GM21825 (cell line): ENCODE measurements at regions not wholly inside any gene's neighbourhood (a gene's known extent, or its start where the extent isn't known, plus 50 kb on each side); places are given as distances from the start of the nearest gene placed in this dataset.
"Not testable (repeated sequence)": the region's sequence is repeated elsewhere in the genome, so short reads cannot be mapped to it uniquely, and the experiment has no call there.

ENCODE experiments used
- ATAC-seq: cut with Tn5 transposase; IDR thresholded peaks from one replicate; pipeline ENCODE4 v1.9.1; 2021; ENCODE audit warnings: mild to moderate bottlenecking, moderate library complexity; ENCODE audit not compliant: unreplicated experiment

DNA sequence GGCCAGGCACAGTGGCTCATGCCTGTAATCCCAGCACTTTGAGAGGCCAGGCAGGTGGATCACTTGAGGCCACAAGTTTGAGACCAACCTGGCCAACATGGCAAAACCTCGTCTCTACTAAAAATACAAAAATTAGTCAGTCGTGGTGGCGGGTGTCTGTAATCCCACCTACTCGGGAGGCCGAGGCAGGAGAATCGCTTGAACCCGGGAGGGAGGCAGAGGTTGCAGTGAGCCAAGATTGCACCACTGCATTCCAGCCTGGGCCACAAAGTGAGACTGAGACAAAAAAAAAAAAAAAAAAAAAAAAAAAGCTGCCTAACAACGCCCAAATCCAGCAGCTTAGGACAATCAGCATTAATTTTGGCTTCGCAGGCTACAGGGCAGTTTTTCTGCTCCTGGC is 167.1 kb downstream of the GOSR1 start:
- ATAC-seq, result not testable (repeated sequence)

DNA sequence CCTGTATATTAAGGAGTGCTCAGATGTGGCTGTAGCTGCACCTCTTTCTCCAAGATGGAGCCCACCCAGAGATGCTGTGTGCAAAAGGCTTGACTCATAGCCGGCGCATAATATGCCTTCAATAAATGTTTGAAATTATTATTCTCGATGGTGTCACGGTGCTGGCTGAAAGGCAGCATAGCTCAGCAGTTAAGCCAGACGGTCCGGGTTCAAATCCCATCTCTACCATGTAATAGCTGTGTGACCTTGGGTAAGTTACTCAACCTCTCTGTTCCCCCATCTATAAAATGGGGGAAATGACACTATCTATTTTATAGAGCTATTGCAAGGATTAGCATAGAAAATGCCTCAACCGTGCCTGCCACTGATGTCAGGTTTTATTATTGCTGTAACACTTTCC is 164.2 kb downstream of the GOSR1 start:
- ATAC-seq, result not testable (repeated sequence)

- not testable (repeated sequence) for ATAC-seq
These were observed 162.2 kb downstream of the GOSR1 start for GRCh38 chr17:30639391-30639790.

DNA sequence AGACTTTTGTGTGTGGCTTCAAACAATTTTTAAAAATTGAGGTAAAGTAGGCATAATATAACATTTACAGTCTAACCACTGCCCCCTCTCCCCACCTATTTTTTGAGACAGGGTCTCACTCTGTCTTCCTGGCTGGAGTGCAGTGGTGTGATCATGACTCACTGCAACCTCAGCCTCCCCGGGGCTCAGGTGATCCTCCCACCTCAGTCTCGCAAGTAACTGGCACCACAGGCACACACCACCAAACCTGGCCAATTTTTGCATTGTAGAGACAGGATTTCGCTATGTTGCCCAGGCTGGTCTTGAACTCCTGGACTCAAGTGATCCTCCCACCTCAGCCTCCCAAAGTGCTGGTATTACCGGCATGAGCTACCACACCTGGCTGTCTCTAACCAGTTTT is 161.8 kb downstream of the GOSR1 start:
- ATAC-seq, result not testable (repeated sequence)

DNA sequence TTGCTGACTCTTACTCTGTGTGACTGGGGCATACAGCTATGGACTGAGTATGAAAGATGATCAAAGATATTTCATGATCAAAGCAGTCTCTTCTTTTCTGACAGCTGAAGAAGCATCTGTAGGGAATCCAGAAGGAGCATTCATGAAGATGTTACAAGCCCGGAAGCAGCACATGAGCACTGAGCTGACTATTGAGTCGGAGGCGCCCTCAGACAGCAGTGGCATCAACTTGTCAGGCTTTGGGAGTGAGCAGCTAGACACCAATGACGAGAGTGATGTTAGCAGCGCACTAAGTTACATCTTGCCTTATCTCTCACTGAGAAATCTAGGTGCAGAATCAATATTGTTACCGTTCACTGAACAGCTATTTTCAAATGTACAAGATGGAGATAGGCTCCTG is 154.4 kb downstream of the GOSR1 start:
- not testable (repeated sequence) for ATAC-seq

DNA sequence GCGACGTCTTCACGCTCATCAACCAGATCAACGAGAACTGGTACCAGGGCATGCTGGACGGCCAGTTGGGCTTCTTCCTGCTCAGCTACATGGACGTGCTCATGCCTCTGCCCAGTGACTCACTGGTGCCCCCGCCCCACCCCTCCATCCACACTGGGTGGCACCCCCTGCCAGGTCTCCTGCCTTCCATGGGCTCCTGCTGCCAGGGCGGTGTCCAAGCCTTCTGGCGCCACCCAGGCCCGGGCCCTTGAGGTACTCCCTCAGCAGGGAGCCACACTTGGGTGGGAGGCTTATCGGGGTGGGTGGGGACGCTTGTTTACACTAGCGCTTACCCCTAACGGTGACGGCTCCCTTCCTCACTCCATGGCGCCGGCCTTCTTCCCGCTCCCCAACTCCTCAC is 148.2 kb downstream of the GOSR1 start:
- not testable (repeated sequence) for ATAC-seq

DNA sequence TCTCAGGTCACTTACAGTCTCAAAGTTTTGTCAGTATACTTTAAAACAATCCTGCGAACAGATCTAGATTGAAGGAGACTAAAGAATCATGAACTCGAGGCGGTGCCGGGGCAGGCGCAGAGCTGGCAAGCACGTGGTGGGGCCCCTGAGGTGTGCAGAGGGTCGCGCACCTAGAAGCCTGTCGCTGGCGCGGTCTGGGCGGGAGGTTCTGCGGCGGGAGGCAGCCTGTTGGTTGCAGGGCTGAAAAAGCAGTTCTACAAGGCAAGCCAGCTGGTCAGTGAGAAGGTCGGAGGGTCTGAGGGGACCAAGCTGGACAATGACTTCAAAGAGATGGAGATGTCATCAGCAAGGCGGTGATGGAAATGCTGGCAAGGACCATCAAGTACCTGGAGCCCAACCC is 147.0 kb downstream of the GOSR1 start:
- not testable (repeated sequence) for ATAC-seq

GRCh38 chr17:30609682-30610081 is 132.5 kb downstream of the GOSR1 start:
- ATAC-seq, result not testable (repeated sequence)

DNA sequence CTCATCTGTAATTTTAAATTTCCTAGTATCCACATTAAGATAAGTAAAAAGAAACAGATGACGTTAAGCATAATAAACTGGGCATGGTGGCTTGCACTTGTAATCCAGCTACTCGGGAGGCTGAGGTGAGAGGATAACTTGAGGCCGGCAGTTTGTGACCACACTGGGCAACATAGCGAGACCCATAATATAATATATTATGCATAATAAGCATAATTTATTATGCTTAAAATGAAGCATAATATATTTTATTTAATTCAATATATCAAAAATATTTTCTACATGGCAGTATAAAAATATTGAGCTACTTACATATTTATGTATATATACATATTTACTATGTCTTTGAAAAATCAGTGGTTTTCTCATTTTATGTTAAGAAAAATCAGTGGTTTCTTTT is 128.3 kb downstream of the GOSR1 start:
- ATAC-seq, result no peak

- ATAC-seq, result no peak
These were observed 127.8 kb downstream of the GOSR1 start for GRCh38 chr17:30605027-30605426.

- not testable (repeated sequence) for ATAC-seq
These were observed 125.2 kb downstream of the GOSR1 start for GRCh38 chr17:30602396-30602795.

GRCh38 chr17:30601984-30602383 is 124.8 kb downstream of the GOSR1 start:
- ATAC-seq, result not testable (repeated sequence)

DNA sequence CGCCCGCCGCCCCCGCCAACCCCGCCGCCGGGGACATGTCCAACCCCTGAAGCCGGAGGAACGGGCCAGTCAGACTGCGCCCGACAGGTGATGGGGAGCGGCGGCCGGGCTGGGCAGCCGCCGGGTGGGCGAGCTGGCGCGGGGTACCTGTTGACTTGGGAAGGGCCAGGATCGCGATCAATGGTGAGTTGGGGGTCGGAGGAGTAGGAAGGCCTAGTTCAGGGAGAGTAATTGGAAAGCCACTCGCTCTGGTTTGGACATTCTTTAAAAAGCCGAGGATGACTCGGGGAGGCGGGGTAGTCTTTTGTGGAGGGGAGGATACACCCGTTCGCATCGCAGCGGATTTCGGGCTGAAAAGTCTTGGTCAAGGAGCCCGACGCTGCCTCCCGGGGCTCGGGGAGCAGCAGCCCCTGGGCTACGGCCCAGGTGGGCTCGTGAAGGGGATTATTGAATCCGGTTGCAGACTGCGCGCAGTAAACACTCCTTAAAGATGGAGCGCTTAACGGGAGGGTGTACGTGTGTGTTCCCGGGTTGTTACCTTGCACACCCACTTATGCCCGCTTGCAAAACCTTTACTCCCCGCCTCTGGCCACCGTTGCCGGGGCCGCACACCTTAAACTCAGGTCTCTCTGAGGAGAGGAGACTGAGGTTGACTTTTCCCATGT is 123.8 kb downstream of the GOSR1 start:
- ATAC-seq, result peak; percentile 6

DNA sequence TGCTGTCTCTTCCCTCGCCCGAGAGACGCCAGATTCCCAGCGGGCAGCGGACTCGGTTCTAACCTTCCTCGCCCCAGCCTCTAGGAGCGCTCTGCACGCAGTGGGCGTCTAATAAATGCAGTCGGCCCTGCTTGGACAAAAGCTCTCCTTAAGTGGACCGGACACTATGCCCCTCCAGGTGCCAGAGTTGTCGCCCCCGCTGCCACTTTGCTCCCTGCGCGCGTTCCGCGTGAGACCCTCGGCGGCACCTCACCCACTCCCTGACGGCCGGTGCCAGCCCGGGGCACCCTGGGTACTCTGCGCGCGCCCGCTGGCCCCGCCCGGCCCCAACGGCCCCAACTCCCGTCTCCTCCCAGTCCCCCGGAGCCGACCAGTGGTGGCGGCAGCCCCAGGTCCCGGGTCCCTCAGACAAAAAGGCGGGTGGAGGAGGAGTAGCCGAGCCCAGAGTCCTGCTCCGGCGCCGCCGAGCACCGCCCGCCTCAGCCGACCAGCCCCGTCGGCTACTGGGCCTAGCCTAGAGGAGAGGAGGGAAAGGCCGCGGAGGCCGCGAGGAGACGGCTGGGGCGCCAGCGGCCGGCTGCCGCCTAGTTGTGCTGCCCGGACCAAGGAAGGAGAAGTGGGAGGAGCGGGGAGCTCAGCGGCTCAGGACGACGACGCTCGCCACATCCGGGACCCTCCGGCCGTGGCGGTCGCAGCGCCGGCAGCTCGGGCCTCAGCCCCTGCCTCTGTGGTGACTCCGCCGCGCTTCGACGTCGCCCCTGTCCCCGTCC is 123.0 kb downstream of the GOSR1 start:
- ATAC-seq, result peak; percentile 80

GRCh38 chr17:30599428-30600059 is 122.3 kb downstream of the GOSR1 start:
- ATAC-seq, result no peak

DNA sequence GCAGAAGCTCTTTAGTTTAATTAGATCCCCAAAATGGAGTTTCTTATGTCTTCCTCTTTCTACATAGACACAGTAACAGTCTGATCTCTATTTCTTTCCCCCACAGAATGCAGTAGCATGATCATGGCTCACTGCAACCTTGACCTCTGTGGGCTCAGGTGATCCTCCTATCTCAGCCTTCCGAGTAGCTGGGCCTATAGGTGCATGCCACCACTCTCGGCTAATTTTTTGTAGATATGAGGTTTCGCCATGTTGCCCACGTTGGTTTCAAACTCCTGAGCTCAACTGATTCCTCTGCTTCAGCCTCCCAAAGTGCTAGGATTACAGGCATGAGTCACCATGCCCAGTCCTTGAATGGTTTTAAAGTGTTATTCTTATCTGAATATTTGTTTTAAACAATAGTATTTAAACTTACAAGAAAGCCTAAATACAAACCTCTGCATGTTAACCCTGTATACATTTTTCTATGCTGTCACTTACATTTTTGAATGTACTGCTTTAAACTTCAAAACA is 120.6 kb downstream of the GOSR1 start:
- no peak for ATAC-seq

GRCh38 chr17:30596948-30597775 is 120.0 kb downstream of the GOSR1 start:
- not testable (repeated sequence) for ATAC-seq

DNA sequence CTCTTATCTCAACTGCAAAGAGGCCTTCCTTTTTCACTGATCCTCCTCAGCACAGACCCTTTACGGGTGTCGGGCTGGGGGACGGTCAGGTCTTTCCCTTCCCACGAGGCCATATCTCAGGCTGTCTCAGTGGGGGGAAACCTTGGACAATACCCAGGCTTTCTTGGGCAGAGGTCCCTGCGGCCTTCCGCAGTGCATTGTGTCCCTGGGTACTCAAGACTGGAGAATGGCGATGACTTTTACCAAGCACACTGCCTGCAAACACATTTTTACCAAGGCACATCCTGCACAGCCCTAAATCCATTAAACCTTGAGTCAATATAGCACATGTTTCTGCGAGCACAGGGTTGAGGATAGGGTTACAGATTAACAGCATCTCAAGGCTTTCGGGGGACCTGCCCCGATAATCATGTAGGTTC is 117.8 kb downstream of the GOSR1 start:
- not testable (repeated sequence) for ATAC-seq

DNA sequence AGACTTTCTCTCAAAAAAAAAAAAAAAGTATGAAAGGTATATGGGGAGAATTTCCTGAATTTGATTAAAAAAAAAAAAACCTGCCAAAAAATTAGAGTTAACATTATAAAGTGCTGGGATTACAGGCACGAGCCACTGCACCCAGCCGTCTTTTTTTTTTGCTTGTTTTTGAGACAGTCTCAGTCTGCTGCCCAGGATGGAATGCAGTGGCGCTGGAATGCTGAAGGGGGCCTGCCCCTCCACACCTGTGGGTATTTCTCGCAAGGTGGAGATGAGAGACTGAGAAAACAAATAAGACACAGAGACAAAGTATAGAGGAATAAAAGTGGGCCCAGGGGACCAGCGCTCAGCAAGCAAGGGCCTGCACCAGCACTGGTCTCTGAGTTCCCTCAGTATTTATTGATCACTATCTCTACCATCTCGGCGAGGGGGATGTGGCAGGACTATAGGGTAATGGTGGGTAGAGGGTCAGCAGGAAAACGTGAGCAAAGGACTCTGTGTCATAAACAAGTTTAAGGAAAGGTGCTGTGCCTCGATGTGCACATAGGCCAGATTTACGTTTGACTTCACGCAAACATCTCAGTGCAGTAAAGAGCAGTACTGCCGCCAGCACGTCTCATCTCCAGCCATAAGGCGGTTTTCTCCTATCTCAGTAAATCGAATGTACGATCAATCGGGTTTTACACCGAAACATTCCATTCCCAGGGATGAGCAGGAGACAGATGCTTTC is 117.2 kb downstream of the GOSR1 start:
- no peak for ATAC-seq

DNA sequence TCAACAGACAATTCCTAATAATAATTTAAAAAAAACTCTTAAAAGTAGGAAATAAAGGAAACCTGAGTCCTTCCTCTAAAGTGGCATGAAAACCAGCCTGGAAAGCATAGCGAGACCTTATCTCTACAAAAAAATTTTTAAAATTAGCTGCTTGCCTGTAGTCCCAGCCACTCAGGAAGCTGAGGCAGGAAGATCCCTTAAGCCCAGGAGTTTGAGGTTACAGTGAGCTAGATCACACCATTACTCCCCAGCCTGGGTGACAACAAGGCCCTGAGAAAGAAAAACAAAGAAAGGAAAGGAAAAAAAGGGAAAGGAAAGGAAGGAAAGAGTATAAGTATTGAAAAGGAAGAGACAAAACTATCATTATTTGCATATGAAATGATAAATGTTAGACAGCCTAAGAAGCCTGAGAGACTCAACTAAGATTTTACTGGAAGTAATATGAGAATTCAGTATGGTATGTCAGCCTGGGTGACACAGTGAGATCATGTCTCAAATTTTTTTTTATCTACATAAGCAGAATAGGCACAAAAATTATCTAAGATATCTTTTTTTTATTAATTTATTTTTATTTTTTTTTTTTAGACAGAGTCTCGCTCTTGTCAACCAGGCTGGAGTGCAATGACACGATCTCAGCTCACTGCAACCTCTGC is 113.0 kb downstream of the GOSR1 start:
- no peak for ATAC-seq
